D721Med (cell line): ENCODE measurements at regions not wholly inside any gene's neighbourhood (a gene's known extent, or its start where the extent isn't known, plus 50 kb on each side); places are given as distances from the start of the nearest gene placed in this dataset.

Experiments
- DNase-seq: peaks from one replicate; pipeline ENCODE4 v3.0.0; 2011; ENCODE audit warnings: low spot score; ENCODE audit not compliant: insufficient read length
- FAIRE-seq: peaks from 2 replicates; lab custom pipeline; 2011; peaks lifted over from hg19 to GRCh38; lab: Jason Lieb, UNC
- TF ChIP-seq, protein P1 (sequence below): IDR thresholded peaks from 2 replicates; pipeline ENCODE4 v1.5.1; 2012; ENCODE audit warnings: mild to moderate bottlenecking, control low read depth; ENCODE audit not compliant: insufficient read depth; ENCODE audit errors: missing control alignments

- TF ChIP-seq, protein P1, sequence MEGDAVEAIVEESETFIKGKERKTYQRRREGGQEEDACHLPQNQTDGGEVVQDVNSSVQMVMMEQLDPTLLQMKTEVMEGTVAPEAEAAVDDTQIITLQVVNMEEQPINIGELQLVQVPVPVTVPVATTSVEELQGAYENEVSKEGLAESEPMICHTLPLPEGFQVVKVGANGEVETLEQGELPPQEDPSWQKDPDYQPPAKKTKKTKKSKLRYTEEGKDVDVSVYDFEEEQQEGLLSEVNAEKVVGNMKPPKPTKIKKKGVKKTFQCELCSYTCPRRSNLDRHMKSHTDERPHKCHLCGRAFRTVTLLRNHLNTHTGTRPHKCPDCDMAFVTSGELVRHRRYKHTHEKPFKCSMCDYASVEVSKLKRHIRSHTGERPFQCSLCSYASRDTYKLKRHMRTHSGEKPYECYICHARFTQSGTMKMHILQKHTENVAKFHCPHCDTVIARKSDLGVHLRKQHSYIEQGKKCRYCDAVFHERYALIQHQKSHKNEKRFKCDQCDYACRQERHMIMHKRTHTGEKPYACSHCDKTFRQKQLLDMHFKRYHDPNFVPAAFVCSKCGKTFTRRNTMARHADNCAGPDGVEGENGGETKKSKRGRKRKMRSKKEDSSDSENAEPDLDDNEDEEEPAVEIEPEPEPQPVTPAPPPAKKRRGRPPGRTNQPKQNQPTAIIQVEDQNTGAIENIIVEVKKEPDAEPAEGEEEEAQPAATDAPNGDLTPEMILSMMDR: no peak
- DNase-seq: no peak
- FAIRE-seq: no peak
Measured at GRCh38 chr10:118840071-118840775, 85.5 kb upstream of the CACUL1 start.

- FAIRE-seq (no peak), DNase-seq (no peak)
- TF ChIP-seq, protein P1: no peak
Measured at GRCh38 chr10:118840776-118841468, 86.2 kb upstream of the CACUL1 start.

DNA sequence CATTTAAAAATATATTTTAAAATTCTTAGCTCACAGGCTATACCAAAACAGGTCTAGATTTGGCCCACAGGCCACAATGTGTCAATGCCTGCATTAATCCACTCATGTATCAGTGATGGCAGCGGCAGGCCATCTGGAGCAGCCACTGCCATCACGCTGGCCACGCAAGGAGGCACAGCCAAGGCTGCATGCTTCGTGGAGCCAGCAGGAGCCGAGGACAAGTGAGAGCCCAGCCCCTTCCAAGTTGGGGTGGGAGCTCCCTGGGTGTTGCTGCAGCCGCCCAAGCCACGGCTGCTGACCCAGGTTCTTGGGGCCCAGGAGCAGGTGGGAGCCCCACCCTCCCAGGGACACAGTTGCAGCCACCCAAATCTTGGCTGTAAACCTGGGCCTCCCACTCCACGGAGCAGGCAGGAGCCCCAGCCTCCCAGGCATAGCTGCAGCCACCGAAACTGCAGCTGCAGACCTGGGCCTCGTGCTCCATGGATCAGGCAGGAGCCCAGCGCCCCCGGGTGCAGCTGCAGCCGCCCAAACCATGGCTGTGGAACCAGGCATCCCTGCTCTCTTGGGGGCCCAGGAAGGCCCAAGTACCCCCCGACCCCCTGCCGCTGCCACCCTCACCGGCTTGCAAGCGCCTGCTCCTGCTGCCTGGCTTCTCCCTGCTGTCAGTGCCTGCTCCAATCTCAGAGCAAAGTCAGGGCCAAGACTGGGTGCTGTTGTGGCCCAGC is 87.3 kb upstream of the CACUL1 start:
- TF ChIP-seq, protein P1: no peak
- FAIRE-seq (no peak), DNase-seq (no peak)

- FAIRE-seq (no peak), DNase-seq (no peak)
- TF ChIP-seq, protein P1: no peak
Measured at GRCh38 chr10:118842843-118843624, 88.3 kb upstream of the CACUL1 start.

DNA sequence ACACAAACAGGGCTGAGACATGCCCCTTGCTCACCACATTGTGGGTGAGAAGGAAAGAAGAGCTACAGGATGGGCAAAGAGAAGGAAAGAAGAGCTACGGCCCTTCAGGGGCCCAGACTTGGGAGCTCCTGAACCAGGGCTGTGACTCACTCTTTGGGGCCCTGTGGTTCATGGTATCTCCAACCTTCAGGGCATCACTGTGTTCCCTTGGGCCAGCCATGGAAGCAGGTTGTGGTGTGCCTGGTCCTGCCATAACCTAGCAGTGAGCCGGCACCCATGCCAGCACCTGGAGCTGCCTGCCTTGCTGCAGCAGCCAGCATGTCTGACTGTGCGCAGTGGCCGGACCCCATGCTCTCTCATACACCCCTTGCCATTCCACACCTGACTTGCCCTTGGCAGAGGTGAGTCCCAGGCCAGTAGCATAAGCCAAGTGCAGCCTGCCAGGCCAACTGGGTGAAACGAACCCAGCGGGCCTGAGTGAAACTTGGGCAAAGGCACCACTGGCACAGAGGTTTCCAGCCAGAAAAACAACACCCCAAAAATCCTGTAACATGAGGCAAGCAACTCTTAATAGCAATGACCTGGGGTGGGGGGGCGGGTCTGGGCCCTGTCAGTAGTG is 89.0 kb upstream of the CACUL1 start:
- DNase-seq (no peak), FAIRE-seq (no peak)
- TF ChIP-seq, protein P1: no peak

- TF ChIP-seq, protein P1: no peak
- DNase-seq (no peak), FAIRE-seq (no peak)
Measured at GRCh38 chr10:118844731-118845521, 90.2 kb upstream of the CACUL1 start.
